ENCODE measurements at regions not wholly inside any gene's neighbourhood (a gene's known extent, or its start where the extent isn't known, plus 50 kb on each side); places are given as distances from the start of the nearest gene placed in this dataset.

- TF ChIP-seq CTCF (conservative IDR thresholded peaks at IDR 0.05; ENCODE audit: low read depth, low read length) (peak; percentile 75), EZH2phosphoT487 (IDR thresholded peaks at IDR 0.05; ENCODE audit: borderline replicate concordance, low read length) (no peak)
Measured at GRCh38 chr10:29392376-29393021, 103.6 kb downstream of the LYZL1 start.
